ENCODE measurements at regions not wholly inside any gene's neighbourhood (a gene's known extent, or its start where the extent isn't known, plus 50 kb on each side); places are given as distances from the start of the nearest gene placed in this dataset.

DNA sequence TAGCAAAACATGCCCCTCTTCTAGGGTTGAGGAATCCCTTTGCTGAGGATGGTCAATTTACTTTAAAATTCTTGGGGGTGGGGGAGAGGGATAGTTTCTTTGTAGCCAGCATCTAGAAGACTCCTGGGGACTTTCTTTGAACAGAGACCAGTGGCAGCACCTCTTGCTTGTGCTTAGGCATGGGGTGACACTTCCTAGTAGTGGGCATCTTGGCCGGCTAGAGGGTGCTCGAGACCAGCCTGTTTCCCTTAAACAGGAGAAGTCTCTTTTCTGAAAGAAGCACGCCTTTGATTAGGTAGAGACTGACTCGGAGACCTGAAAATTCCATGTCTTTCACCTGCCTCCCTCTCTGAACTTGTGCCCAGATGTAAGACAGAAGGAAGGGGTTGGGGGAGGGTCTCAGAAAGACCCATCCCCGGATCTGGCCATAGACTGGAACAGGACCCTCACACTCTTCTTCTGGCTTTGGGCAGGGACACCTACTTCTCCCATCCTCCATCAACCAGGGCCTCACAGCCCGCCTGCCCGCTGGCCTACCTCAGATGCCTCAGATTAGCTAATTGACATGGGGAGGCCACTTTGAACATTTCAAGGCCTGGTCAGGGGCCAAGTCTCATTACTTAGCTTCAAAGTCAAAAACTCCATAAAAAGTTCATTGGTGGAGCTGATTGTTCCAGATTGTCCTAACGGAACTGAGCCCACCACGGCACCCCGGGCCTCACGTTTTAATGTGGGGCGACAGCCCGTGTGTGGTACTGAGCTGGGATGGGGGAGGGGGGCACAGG lies 172.2 kb downstream of the CDC5L start:
- DNase-seq (ENCODE audit: low spot score) = no peak

DNA sequence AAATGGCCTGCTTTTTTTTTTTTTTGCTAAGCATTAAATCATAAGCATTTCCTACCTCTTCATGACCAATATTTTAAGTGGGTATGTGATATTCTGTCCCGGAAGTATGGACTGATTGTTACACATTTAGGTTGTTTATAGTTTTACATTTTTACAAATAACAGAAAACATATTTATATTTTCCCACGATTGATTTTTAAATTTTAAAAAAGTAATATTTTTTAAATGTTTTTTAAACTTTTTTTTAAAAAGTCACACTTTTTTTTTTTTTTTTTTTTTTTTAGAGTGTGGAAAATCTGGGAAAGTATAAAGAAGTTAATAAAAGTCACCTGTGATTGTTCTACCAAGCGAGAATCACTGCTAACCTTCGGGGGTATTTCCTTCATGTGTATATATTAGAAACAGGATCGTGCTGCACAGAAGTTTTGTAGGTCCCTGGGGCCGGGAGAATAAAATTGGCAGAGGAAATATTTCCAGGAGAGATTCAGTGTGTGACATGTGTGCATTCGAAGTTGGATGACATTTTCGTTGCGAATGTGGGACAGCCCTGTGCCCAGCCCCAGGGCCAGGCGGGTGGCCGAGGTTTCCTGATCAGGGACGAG lies 173.1 kb downstream of the CDC5L start:
- no peak for DNase-seq (ENCODE audit: low spot score)

- no peak for DNase-seq (ENCODE audit: low spot score)
Observed at GRCh38 chr6:44561060-44561623, 173.6 kb downstream of the CDC5L start.

GRCh38 chr6:44561832-44562665 lies 174.5 kb downstream of the CDC5L start:
- no peak for DNase-seq (ENCODE audit: low spot score)

DNA sequence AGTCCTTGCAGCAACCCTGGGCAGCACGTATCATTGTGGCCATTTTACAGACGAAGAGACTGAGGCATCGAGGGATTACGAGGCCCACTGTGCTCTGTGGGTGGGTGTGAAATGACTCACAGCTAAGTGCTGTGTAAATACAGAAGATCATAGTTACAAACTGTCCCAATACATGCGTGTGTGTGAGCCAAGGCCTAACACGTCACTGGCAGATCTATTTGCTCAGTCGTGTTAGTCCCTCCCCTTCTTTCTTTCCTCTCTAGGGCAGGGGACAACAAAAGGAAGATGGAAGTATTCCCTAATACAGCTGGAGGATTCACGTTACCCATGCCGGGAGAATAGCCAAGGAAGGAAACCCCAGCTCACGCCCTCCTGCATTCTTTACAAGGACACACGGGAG lies 175.9 kb downstream of the CDC5L start:
- DNase-seq (ENCODE audit: low spot score) = no peak

DNA sequence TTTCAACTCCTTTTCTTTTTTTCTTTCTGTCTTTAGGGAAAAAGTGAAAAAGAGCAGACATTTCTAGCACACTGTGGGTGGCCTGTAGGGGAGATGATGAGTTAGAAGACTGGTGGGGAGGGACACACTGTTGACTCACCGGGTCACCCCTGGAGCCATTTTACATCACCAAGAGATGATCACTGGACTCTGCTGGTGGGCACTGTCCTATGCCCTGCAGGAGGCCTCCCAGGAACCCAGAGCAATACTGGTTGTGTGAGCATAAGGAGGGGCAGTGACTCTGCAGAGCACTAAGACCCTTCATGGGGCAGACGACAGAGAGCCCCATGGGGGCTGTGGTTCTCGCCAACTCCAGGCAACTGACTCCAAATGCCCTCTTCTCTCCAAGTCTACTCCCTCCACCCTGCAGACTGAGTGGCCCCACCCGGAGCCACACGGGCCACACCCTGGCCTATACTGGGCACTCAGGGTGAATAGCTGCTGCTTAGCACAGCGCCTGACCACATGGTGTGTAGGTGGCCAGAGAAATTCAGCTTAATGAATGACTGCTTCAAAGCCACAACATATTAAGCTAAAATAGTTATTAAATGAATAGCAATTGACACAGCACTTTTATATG lies 177.5 kb downstream of the CDC5L start:
- no peak for DNase-seq (ENCODE audit: low spot score)

DNA sequence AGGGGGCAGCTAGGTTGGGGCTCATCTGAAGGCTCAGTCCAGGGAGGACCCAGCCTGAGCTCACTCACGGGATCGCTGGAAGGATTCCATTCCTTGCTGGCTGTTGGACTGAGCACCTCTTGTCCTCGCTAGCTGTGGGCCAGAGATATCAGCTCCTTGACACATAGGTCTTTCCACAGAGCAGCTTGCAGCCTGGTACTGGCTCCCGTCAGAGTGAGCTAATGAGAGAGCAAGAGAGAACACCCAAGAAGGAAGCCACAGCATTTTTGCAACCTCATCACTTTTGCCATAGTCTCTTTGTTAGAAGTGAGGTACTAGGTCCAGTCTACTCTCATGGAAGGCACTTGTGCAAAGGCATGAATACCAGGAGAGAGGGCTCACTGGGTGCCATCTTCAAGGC lies 179.9 kb downstream of the CDC5L start:
- no peak for DNase-seq (ENCODE audit: low spot score)

- DNase-seq (ENCODE audit: low spot score) = no peak
Observed at GRCh38 chr6:44569131-44569530, 181.6 kb downstream of the CDC5L start.

DNA sequence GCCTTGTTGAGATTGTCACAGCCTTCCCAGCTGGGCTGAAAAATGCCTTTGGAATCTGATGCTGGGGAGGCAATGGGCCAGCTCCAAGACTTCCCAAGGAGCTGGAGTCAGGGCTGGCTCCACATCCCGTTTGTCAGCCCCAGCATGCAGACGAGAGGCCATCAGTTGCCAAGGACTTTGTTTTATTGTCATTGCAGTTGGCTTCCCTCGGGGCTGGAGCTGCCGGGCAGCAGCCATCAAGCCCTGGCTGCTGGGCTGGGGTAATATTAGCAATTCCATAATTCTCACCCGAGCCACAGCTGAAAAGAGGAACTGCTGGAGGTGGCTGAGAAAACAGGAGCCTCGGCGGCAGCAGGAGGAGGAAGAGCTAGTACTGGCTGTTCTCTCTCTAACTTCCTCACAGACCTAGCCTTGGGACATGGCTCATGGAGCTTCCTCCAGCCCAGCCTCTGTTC lies 182.5 kb downstream of the CDC5L start:
- DNase-seq (ENCODE audit: low spot score) = peak; percentile 12

DNA sequence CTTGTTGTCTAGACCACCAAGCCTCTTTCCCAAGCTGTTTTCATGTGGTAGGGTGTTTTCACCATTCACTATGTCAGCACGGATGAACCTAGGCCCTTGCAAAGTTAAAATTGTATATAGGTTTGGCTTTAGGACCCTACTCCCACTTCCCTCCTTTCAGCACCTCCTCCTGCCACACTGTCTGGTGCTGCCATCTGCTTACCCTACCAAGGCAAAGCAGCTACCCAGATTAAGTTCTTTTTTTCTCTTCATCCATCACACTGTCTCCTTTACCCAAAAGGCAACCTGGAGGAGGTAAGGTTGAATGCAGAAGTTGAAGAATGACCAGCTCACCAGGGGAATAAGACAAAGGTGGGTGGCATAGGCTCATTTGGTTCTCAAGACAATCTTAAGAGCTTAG lies 184.0 kb downstream of the CDC5L start:
- DNase-seq (ENCODE audit: low spot score) = no peak

- no peak for DNase-seq (ENCODE audit: low spot score)
Observed at GRCh38 chr6:44572346-44572745, 184.8 kb downstream of the CDC5L start.

DNA sequence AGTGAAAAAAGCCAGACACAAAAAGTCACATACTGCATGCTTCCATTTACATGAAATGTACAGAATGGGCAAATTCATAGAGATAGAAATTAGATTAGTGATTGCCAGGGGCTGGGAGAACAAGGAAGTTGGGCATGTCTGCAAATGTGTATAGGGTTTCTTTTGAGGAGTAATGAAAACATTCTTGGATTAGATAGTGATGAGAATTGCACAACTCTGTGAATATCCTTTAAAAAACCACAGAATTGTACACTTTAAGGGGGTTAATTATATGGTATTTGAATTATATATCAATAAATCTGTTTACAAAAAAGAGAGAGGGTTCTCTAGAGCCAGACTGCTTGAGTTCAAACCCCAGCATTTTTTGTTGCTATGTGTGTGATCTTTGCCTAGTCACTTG lies 188.1 kb downstream of the CDC5L start:
- no peak for DNase-seq (ENCODE audit: low spot score)

DNA sequence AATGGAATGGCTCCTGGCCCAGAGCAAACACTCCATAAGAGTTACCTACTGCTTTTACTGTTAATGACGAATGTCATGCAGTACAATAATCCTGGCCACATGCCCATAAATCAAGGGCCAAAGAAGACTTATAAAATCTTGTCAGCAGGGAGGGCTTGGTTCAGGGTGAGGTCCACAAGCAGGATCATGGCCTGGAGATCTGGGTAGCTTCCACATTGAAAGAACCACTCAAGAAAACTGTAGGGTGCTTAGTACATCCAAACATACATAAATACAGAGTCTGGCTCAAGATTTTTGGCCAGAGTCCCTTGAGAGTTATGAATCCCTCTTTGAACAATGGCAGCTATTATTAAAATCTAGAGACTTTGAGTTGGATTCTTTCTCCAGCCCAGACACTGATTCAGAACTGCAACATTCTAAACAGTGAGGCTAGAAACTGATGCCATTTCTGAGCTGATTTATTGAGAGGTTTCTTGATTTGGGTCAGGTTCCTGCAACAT lies 188.7 kb downstream of the CDC5L start:
- DNase-seq (ENCODE audit: low spot score) = no peak

- no peak for DNase-seq (ENCODE audit: low spot score)
Observed at GRCh38 chr6:44580901-44581300, 193.4 kb downstream of the CDC5L start.

GRCh38 chr6:44582930-44583329 lies 195.4 kb downstream of the CDC5L start:
- DNase-seq (ENCODE audit: low spot score) = no peak

DNA sequence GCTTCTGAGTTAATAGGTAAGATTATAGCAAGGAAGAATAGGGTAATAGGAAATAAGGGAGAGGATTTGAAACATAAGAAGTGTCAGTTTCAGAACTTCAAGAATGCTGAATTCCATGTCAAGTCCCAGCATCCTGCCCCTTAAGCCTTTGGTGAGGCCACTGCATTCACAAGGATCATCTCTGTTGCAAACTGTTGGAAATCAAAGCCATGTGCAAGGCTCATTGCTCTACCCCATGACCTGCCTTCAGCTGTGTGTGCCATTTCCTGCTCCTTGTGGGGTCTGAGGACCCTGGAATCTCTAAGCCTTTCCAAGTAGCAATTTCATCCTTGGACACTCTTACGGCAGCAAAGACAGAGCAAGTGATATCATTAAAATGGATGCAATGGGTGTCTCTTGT lies 203.0 kb downstream of the CDC5L start:
- peak; percentile 18 for DNase-seq (ENCODE audit: low spot score)

- DNase-seq (ENCODE audit: low spot score) = peak; percentile 38
Observed at GRCh38 chr6:44593539-44593944, 206.0 kb downstream of the CDC5L start.

- no peak for DNase-seq (ENCODE audit: low spot score)
Observed at GRCh38 chr6:44594481-44594880, 207.0 kb downstream of the CDC5L start.

DNA sequence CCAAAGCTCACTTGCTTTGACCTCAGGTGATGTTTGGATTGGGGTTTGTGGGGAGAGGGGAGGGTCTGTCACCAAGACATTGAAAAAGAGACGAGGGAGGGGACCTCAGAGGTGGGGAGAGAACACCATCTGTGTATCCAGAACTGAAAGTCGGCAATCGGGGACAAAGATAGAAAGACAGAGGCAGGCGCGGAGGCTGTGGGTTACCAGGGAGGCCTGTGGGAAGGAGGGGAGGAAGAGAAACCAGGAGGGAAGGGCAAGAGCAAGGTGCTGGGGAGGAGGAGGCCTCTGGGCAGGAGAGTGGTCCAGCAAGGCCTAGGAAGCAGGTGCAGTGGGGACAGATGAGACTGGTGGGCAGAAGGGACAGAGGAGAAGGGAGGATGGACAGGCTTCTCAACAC lies 211.2 kb downstream of the CDC5L start:
- no peak for DNase-seq (ENCODE audit: low spot score)

- no peak for DNase-seq (ENCODE audit: low spot score)
Observed at GRCh38 chr6:44599672-44600071, 212.2 kb downstream of the CDC5L start.

- DNase-seq (ENCODE audit: low spot score) = no peak
Observed at GRCh38 chr6:44603044-44603686, 215.7 kb downstream of the CDC5L start.

All from umbilical cord (tissue), 1 donor.